IPS-NIHi7 (cell line): ENCODE measurements at regions not wholly inside any gene's neighbourhood (a gene's known extent, or its start where the extent isn't known, plus 50 kb on each side); places are given as distances from the start of the nearest gene placed in this dataset.
"Not testable (repeated sequence)": the region's sequence is repeated elsewhere in the genome, so short reads cannot be mapped to it uniquely, and the experiment has no call there.

Experiments
- DNase-seq: peaks from one replicate; pipeline ENCODE4 v3.0.0; 2012; ENCODE audit warnings: mixed read lengths; ENCODE audit errors: extremely low spot score

DNA sequence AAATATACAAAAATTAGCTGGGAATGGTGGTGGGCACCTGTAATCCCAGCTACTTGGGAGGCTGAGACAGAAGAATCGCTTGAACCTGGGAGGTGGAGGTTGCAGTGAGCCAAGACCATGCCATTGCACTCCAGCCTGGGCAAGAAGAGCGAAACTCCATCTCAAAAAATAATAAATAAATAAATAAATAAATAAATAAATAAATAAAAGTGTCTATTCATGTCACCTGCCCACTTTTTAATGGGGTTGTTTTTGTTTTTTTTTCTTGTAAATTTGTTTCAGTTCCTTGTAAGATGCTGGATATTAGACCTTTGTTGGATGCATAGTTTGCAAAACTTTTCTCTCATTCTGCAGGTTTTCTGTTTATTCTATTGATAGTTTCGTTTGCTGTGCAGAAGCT is 71.9 kb upstream of the KCNAB1 start:
- DNase-seq: not testable (repeated sequence)

DNA sequence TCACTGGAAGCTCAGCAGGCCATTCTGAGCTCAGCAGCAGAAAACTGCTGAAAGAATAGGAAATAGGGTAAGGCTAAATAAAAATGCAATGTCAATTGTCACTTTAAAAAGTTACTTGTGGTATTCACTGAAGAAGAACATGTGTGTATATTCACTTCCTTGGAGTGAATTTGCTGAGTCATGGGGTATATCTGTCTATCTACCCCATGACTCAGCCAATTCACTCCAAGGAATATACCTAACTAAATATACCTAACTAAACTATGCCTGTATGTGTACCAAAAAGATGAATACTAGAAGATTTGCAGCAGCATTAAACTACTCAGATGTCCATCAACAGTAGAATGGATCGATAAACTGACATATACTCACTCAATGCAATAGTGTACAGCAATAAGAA is 69.5 kb upstream of the KCNAB1 start:
- DNase-seq: no peak

DNA sequence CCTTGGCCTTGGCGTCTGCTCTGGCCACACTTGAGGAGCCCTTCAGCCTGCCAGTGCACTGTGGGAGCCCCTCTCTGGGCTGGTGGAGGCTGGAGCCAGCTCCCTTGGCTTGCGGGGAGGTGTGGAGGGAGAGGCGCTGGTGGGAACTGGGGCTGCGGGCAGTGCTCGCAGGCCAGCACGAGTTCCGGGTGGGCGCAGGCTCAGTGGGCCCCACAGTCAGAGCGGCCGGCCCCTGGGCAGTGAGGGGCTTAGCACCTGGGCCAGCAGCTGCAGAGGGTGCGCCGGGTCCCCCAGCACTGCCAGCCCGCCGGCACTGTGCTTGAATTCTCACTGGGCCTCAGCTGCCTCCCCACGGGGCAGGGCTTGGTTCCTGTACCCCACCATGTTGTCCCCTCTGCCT is 68.7 kb upstream of the KCNAB1 start:
- no peak for DNase-seq

DNA sequence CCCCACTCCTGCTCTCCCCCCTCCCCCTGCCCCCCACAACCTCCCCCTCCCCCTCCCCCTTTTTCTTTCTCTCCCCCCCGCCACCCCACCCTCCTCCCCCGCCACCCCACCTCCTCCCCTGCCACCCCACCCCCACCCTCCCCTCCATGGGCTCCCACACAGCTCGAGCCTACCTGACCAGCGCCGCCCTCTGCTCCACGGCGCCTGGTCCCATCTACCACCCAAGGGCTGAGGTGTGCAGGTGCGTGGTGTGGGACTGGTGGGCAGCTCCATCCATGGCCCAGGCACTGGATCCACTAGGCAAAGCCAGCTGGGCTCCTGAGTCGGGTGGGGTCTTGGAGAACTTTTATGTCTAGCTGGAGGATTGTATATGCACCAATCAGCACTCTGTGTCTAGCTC is 68.3 kb upstream of the KCNAB1 start:
- no peak for DNase-seq

DNA sequence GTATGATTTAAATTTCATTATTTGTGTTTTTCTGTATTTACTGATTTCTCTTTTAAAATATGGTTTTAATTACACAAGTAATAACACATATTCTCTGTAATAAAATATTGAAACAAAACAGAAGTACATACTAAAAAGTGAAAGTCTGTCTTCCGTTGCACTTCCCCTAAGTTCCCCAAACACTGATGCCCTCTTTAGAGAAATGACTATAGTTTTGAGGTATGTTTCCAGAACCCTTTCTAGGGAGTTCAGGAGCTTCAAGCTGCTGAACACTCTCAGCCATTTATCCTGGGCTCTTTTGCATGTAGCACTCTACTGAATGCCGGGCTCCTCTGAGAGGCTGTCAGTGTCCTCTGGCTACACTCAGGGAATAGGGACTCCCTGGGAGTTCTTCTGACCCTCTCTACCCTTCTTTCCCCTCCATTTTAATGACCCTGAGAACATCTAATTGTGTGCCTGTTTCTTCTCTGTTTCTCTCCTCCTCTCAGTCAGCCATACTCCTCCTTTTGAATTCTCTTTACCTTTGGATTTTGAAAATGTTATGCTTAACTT is 60.4 kb upstream of the KCNAB1 start:
- peak; percentile 19 for DNase-seq

DNA sequence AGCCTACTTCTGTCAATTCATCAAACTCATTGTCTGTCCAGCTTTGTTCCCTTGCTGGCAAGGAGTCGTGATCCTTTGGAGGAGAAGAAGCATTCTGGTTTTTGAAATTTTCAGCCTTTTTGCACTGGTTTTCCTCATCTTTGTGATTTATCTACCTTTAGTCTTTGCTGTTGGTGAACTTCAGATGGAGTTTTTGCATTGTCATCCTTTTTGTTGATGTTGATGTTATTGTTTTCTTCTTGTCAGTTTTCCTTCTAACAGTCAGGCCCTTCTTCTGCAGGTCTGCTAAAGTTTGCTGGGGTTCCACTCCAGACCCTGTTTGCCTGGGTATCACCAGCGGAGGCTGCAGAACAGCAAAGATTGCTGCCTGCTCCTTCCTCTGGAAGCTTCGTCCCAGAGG is 52.2 kb upstream of the KCNAB1 start:
- DNase-seq: not testable (repeated sequence)

DNA sequence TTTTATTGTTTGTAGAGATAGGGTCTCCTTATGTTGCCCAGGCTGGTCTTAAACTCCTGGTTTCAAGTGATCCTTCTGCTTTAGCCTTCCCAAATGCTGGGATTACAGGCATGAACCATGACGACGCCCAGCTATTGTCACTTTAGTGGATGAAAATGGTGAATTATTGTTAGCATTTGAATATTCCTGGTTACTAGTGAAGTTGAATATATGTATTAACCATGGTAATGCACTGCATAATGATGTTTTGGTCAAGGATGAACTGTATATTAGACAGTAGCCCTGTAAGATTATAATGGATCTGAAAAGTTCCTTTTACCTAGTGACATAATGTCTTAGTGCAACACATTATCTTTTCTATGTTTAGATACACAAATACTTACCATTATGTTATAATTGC is 50.4 kb upstream of the KCNAB1 start:
- DNase-seq: no peak
